ENCODE measurements at regions not wholly inside any gene's neighbourhood (a gene's known extent, or its start where the extent isn't known, plus 50 kb on each side); places are given as distances from the start of the nearest gene placed in this dataset.

- TF ChIP-seq CTCF (IDR thresholded peaks at IDR 0.05), result no peak
- TF ChIP-seq EP300 (IDR thresholded peaks at IDR 0.05), result no peak
- no peak for TF ChIP-seq POLR2A (IDR thresholded peaks at IDR 0.05; ENCODE audit: low read depth)
- no peak for TF ChIP-seq POLR2AphosphoS5 (IDR thresholded peaks at IDR 0.05)
Observed at GRCh38 chr13:104256701-104257100, 1190.5 kb upstream of the SLC10A2 start.

Data from esophagus muscularis mucosa (tissue), 4 donors.